ENCODE measurements at regions not wholly inside any gene's neighbourhood (a gene's known extent, or its start where the extent isn't known, plus 50 kb on each side); places are given as distances from the start of the nearest gene placed in this dataset.

DNA sequence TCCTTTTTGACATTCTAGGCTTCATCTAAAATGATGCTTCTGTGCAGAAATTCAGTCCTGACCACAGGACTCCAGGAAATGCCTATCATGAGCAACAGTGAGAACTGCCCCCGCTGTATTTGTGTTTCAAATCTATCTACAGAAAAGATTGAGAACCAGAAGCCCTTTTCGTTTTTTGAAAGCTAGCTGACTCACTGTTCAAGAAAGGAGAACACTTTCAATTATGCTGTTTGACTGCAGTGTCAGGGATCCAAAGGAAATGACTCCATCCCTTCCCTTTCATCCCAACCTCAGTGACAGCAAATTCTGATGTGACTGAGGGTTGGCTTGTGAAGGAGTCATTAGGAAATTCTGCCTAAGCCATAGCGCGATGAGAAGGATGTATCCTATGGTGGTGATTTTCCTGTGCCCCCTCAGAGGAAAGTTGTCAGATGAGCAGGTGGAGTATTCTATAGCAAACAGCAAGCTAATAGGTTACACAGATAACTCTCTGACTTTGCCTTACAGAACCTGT is 622.3 kb downstream of the TMEM114 start:
- peaks cover 13% of the 10 kb centered on the region for H3K9me3 Mint-ChIP-seq
- H3K27me3 Mint-ChIP-seq: no peaks in the 10 kb centered on the region
- H3K4me1 Mint-ChIP-seq: no peaks in the 10 kb centered on the region
- ATAC-seq (ENCODE audit: low read depth) (no peak), DNase-seq (no peak)
- H3K36me3 Mint-ChIP-seq: peaks cover 1% of the 10 kb centered on the region
- no peak overlapping the region for H3K4me3 Mint-ChIP-seq
- POLR2A ChIA-PET: no interaction called here
- H3K27ac Mint-ChIP-seq: no peak overlapping the region

DNA sequence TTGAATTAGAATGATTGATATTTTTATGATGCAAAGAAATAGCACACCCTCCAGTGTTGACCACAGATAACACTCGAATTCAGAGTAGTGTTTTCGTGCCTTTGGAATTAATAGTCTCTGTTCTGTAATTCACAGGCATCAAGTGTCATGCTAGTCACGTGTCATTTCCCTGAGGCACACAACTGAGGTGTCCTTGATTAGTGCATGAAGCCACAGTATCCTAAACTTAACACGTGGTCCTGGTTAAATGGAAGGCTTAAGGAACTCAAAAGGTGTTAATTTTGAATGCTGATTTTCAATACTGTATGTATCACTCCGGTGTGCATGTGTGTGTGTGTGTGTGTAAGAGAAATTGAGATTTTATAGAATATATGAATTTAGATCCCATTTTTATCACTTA is 625.6 kb downstream of the TMEM114 start:
- no peak for DNase-seq
- Mint-ChIP-seq H3K27me3 (no peaks in the 10 kb centered on the region), H3K4me3 (no peak overlapping the region), H3K36me3 (peaks cover 1% of the 10 kb centered on the region), H3K9me3 (peaks cover 4% of the 10 kb centered on the region), H3K4me1 (no peaks in the 10 kb centered on the region), H3K27ac (no peak overlapping the region)
- ATAC-seq (ENCODE audit: low read depth): no peak
- POLR2A ChIA-PET: no interaction called here

GRCh38 chr16:7964167-7964566 is 626.1 kb downstream of the TMEM114 start:
- no peak overlapping the region for H3K4me3 Mint-ChIP-seq
- no peaks in the 10 kb centered on the region for H3K4me1 Mint-ChIP-seq
- no peak for DNase-seq
- no peak overlapping the region for H3K27ac Mint-ChIP-seq
- no peaks in the 10 kb centered on the region for H3K27me3 Mint-ChIP-seq
- no peak for ATAC-seq (ENCODE audit: low read depth)
- H3K36me3 Mint-ChIP-seq: no peaks in the 10 kb centered on the region
- POLR2A ChIA-PET: no interaction called here
- peaks cover 4% of the 10 kb centered on the region for H3K9me3 Mint-ChIP-seq

DNA sequence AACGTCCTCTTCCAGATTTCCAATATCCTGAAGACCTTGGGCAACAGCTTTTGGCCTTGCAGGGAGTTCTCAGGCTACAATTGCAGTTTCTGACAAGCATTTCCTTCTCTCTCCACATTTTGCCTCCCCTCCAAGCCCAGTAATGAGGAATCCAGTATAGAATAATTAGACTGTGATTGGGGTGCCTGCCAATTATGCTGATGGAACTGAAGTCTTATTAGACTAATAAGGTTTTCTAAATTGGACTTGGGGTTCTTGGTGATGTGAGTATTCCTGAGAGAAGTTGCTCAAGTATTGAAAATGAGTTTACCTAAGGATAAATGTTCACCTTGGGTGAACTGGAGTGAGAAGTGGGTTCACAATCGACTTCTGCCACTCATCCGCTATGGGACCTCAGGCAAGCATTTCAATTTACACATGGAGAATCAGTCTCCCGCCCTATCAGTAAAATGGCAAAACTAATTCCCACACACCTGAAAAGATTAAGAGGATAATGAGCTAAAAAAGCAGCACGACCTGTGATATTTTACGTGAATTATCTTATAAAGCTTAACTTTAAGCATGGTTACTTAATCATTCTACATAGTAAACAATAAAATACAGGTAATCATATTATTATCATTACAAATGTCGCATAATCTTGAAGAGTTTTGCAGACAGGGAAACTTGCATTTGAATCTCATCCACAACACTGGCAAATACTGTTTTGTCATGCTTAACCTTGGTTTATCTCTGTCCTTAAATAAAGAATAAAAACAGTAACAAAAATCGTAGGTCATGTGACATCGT is 628.0 kb downstream of the TMEM114 start:
- H3K27ac Mint-ChIP-seq: no peak overlapping the region
- no peaks in the 10 kb centered on the region for H3K4me1 Mint-ChIP-seq
- no peaks in the 10 kb centered on the region for H3K27me3 Mint-ChIP-seq
- peaks cover 5% of the 10 kb centered on the region for H3K9me3 Mint-ChIP-seq
- no peak overlapping the region for H3K4me3 Mint-ChIP-seq
- POLR2A ChIA-PET: no interaction called here
- no peaks in the 10 kb centered on the region for H3K36me3 Mint-ChIP-seq
- DNase-seq (no peak), ATAC-seq (ENCODE audit: low read depth) (no peak)

- peaks cover 11% of the 10 kb centered on the region for H3K9me3 Mint-ChIP-seq
- no peak for DNase-seq
- ATAC-seq (ENCODE audit: low read depth): no peak
- H3K27ac Mint-ChIP-seq: no peak overlapping the region
- H3K27me3 Mint-ChIP-seq: no peaks in the 10 kb centered on the region
- H3K36me3 Mint-ChIP-seq: no peaks in the 10 kb centered on the region
- no peak overlapping the region for H3K4me3 Mint-ChIP-seq
- POLR2A ChIA-PET: no interaction called here
- no peaks in the 10 kb centered on the region for H3K4me1 Mint-ChIP-seq
Observed at GRCh38 chr16:7957151-7957550, 624.5 kb downstream of the RBFOX1 start.

DNA sequence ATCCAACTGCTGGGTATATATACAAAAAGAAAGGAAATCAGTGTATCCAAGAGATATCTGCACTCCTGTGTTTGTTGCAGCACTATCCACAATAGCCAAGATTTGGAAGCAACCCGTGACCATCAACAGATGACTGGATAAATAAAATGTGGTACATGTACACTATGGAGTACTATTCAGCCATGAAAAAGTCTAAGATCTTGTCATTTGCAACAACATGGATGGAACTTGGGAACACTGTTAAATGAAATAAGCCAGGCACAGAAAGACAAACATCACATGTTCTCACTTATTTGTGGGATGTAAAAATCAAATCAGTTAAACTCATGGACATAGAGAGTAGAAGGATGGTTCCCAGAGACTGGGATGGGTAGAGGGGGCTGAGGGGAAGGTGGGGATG is 620.7 kb downstream of the RBFOX1 start:
- Mint-ChIP-seq H3K4me1 (no peaks in the 10 kb centered on the region), H3K9me3 (peaks cover 12% of the 10 kb centered on the region), H3K36me3 (no peaks in the 10 kb centered on the region), H3K27ac (no peak overlapping the region), H3K27me3 (no peaks in the 10 kb centered on the region), H3K4me3 (no peak overlapping the region)
- DNase-seq (no peak), ATAC-seq (ENCODE audit: low read depth) (no peak)
- POLR2A ChIA-PET: no interaction called here

- Mint-ChIP-seq H3K4me1 (no peaks in the 10 kb centered on the region), H3K27me3 (no peaks in the 10 kb centered on the region), H3K36me3 (no peaks in the 10 kb centered on the region), H3K9me3 (peaks cover 7% of the 10 kb centered on the region), H3K4me3 (no peak overlapping the region), H3K27ac (no peak overlapping the region)
- ATAC-seq (ENCODE audit: low read depth): no peak
- no peak for DNase-seq
- POLR2A ChIA-PET: no interaction called here
Observed at GRCh38 chr16:7946142-7946541, 613.5 kb downstream of the RBFOX1 start.

- DNase-seq (no peak), ATAC-seq (ENCODE audit: low read depth) (no peak)
- Mint-ChIP-seq H3K27me3 (no peaks in the 10 kb centered on the region), H3K36me3 (no peaks in the 10 kb centered on the region), H3K4me1 (no peaks in the 10 kb centered on the region), H3K27ac (no peak overlapping the region), H3K9me3 (peaks cover 7% of the 10 kb centered on the region), H3K4me3 (no peak overlapping the region)
- POLR2A ChIA-PET: no interaction called here
Observed at GRCh38 chr16:7938175-7938574, 605.5 kb downstream of the RBFOX1 start.

DNA sequence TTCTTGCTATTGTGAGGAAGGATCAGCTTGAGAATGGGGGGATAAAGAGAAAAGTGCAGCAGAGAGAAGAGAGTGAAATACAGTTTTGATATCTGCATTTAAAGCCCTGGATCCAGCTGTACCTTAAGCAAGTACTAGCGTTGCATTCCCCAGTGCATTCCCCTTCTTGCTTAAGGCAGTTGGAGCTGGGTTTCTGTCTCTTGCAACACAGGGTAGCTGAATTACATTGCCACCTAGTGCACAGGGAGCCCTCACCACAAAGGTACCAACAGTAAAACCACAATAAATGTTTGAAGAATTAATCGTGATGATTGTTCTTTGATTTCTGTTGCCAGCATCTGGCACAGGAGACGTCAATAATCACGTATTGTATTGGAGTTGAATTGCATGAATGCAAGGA is 588.7 kb downstream of the RBFOX1 start:
- no peaks in the 10 kb centered on the region for H3K36me3 Mint-ChIP-seq
- no peaks in the 10 kb centered on the region for H3K4me1 Mint-ChIP-seq
- H3K27ac Mint-ChIP-seq: no peak overlapping the region
- DNase-seq (no peak), ATAC-seq (ENCODE audit: low read depth) (no peak)
- H3K27me3 Mint-ChIP-seq: no peaks in the 10 kb centered on the region
- H3K4me3 Mint-ChIP-seq: no peak overlapping the region
- H3K9me3 Mint-ChIP-seq: peaks cover 8% of the 10 kb centered on the region
- POLR2A ChIA-PET: no interaction called here

DNA sequence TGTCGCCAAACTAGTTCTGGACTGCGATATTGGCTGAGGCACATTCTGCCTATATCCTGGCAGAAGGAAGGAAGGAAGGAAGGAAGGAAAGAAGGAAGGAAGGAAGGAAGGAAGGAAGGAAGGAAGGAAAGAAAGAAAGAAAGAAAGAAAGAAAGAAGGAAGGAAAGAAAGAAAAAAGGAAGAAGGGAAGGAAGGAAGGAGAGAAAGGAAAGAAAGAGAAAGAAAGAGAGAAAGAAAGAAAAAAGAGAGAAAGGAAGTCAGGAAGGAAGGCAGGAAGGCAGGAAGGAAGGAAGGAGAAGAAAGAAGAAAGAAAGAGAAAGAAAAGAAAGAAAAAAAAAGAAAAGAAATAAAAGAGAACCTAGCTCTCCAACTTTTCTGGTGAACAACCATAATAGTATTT is 587.1 kb downstream of the RBFOX1 start:
- no peak for ATAC-seq (ENCODE audit: low read depth)
- H3K4me1 Mint-ChIP-seq: no peaks in the 10 kb centered on the region
- peaks cover 6% of the 10 kb centered on the region for H3K9me3 Mint-ChIP-seq
- H3K27me3 Mint-ChIP-seq: no peaks in the 10 kb centered on the region
- H3K27ac Mint-ChIP-seq: no peak overlapping the region
- no peak for DNase-seq
- H3K36me3 Mint-ChIP-seq: no peaks in the 10 kb centered on the region
- POLR2A ChIA-PET: no interaction called here
- H3K4me3 Mint-ChIP-seq: no peak overlapping the region

DNA sequence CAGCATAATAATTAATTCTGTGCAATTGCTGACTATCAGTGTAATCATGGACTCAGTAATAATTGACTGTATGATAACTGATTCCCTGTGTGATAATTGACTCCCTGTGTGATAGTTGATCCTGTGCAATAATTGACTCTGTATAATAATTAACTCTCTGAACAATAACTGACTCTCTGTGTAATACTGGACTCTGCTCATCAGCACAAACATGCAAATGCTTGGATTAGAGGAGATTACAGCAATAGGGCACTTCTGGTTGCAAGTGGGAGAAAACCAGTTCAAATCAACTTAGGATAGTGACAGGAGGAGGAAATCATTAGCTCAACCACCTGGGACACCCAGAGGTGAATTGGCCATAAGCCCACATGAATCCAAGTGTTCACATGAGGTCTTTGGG is 582.1 kb downstream of the RBFOX1 start:
- Mint-ChIP-seq H3K4me3 (no peak overlapping the region), H3K4me1 (no peaks in the 10 kb centered on the region), H3K27me3 (no peaks in the 10 kb centered on the region), H3K36me3 (no peaks in the 10 kb centered on the region), H3K27ac (no peak overlapping the region), H3K9me3 (peaks cover 6% of the 10 kb centered on the region)
- DNase-seq (no peak), ATAC-seq (ENCODE audit: low read depth) (no peak)
- POLR2A ChIA-PET: no interaction called here

- DNase-seq (no peak), ATAC-seq (ENCODE audit: low read depth) (no peak)
- Mint-ChIP-seq H3K27me3 (no peaks in the 10 kb centered on the region), H3K27ac (no peak overlapping the region), H3K4me3 (no peak overlapping the region), H3K9me3 (peaks cover 8% of the 10 kb centered on the region), H3K36me3 (no peaks in the 10 kb centered on the region), H3K4me1 (no peaks in the 10 kb centered on the region)
- POLR2A ChIA-PET: no interaction called here
Observed at GRCh38 chr16:7912132-7912531, 579.5 kb downstream of the RBFOX1 start.

GRCh38 chr16:7910116-7910515 is 577.5 kb downstream of the RBFOX1 start:
- H3K4me3 Mint-ChIP-seq: no peak overlapping the region
- ATAC-seq (ENCODE audit: low read depth) (no peak), DNase-seq (no peak)
- H3K4me1 Mint-ChIP-seq: no peaks in the 10 kb centered on the region
- POLR2A ChIA-PET: no interaction called here
- no peaks in the 10 kb centered on the region for H3K27me3 Mint-ChIP-seq
- H3K27ac Mint-ChIP-seq: no peak overlapping the region
- H3K9me3 Mint-ChIP-seq: peaks cover 8% of the 10 kb centered on the region
- no peaks in the 10 kb centered on the region for H3K36me3 Mint-ChIP-seq

- POLR2A ChIA-PET: no interaction called here
- Mint-ChIP-seq H3K27ac (no peak overlapping the region), H3K27me3 (peaks cover 2% of the 10 kb centered on the region), H3K9me3 (peaks cover 11% of the 10 kb centered on the region), H3K4me3 (no peak overlapping the region), H3K36me3 (no peaks in the 10 kb centered on the region), H3K4me1 (no peaks in the 10 kb centered on the region)
- ATAC-seq (ENCODE audit: low read depth): no peak
- DNase-seq: no peak
Observed at GRCh38 chr16:7888411-7888810, 555.8 kb downstream of the RBFOX1 start.

GRCh38 chr16:7887316-7887715 is 554.7 kb downstream of the RBFOX1 start:
- POLR2A ChIA-PET: no interaction called here
- Mint-ChIP-seq H3K27ac (no peak overlapping the region), H3K27me3 (peaks cover 2% of the 10 kb centered on the region), H3K4me1 (no peaks in the 10 kb centered on the region), H3K4me3 (no peak overlapping the region), H3K36me3 (no peaks in the 10 kb centered on the region), H3K9me3 (peaks cover 8% of the 10 kb centered on the region)
- no peak for DNase-seq
- ATAC-seq (ENCODE audit: low read depth): no peak

Measured in activated naive CD8-positive, alpha-beta T cell treated with anti-CD3 and anti-CD28 coated beads, Interleukin-2, amount 10 ng/mL, durations not matched to agents 7 days and 5 days (primary cell).